B cell (primary cell): ENCODE measurements at regions not wholly inside any gene's neighbourhood (a gene's known extent, or its start where the extent isn't known, plus 50 kb on each side); places are given as distances from the start of the nearest gene placed in this dataset.
A peak's percentile ranks its signal among the peaks of the same experiment; 100 is the strongest.

ENCODE experiments used
- ATAC-seq: fragments of 200-7000 bp; cut with Tn5 transposase; one replicate; pipeline ENCODE4 v1.10.0; 2021; ENCODE audit warnings: low read depth, mild to moderate bottlenecking, moderate number of reproducible peaks, moderate library complexity
- CTCF ChIA-PET: fragments of 350-600 bp; sonication (Branson Sonifier 250); formaldehyde crosslinking; loops from one replicate; lab custom pipeline; 2021; ENCODE audit warnings: antibody characterized with exemption, inconsistent platforms; lab: Charles Lee
- POLR2A ChIA-PET: fragments of 350-600 bp; sonication (Branson Sonifier 250); formaldehyde crosslinking; loops from one replicate; lab custom pipeline; 2021; ENCODE audit warnings: antibody characterized with exemption; lab: Charles Lee
- DNase-seq: peaks from one replicate; pipeline ENCODE4 v3.0.0; 2013
- H2AFZ ChIP-seq: 2 replicates; pipeline ENCODE4 v1.6.1; 2012; ENCODE audit warnings: mild to moderate bottlenecking, low read depth, low read length; ENCODE audit not compliant: insufficient read depth, poor library complexity, severe bottlenecking
- H3K27ac ChIP-seq, 2 donors: 1 replicate in 1 of 2; 2 replicates in 1 of 2; pipeline ENCODE4 v1.5.1; 2012 to 2013; ENCODE audit warnings: low read length in 2 of 2, mild to moderate bottlenecking in 2 of 2, moderate library complexity in 1 of 2
- H3K27me3 ChIP-seq, 4 experiments: fragments of 200-600 bp in 1 of 4; sonication (generic) in 1 of 4; replicated peaks in 1 of 4; 1 replicate in 2 of 4; 2 replicates in 2 of 4; pipeline versions ENCODE4 v1.6.1 to v1.7.0; 2013 to 2016; ENCODE audit warnings: low read length in 3 of 4, mild to moderate bottlenecking in 2 of 4, mixed read lengths in 1 of 4, moderate library complexity in 1 of 4; ENCODE audit not compliant: insufficient read depth in 4 of 4, control insufficient read depth in 3 of 4; ENCODE audit errors: control extremely low read depth in 1 of 4
- H3K36me3 ChIP-seq, 2 experiments: replicated peaks in 1 of 2; 1 replicate in 1 of 2; 2 replicates in 1 of 2; pipeline versions ENCODE4 v1.6.1 to v1.7.1; 2013; ENCODE audit warnings: low read length in 1 of 2; ENCODE audit not compliant: insufficient read depth in 2 of 2, control insufficient read depth in 1 of 2; ENCODE audit errors: control extremely low read depth in 1 of 2, extremely low read depth in 1 of 2
- H3K4me1 ChIP-seq, 2 donors: fragments of 200-600 bp in 1 of 2; sonication (generic) in 1 of 2; 1 replicate in 1 of 2; 2 replicates in 1 of 2; pipeline versions ENCODE4 v1.5.1 to v1.6.1; 2013 to 2017; ENCODE audit warnings: low read length in 2 of 2; ENCODE audit not compliant: control insufficient read depth in 2 of 2, insufficient read depth in 2 of 2
- H3K4me2 ChIP-seq: replicated peaks from 2 replicates; pipeline ENCODE3; 2012; ENCODE audit warnings: mild to moderate bottlenecking, low read depth, low read length; ENCODE audit not compliant: poor library complexity, severe bottlenecking
- H3K4me3 ChIP-seq, 5 experiments: fragments of 200-600 bp in 1 of 5; sonication (generic) in 1 of 5; 1 replicate in 3 of 5; 2 replicates in 2 of 5; pipeline versions ENCODE4 v1.5.1 to v1.7.0; 2011 to 2016; ENCODE audit warnings: low read length in 4 of 5, mild to moderate bottlenecking in 4 of 5, low read depth in 2 of 5, control low read depth in 1 of 5, moderate library complexity in 1 of 5; ENCODE audit not compliant: insufficient read depth in 1 of 5; ENCODE audit errors: control extremely low read depth in 1 of 5, extremely low read depth in 1 of 5
- H3K79me2 ChIP-seq: fragments of 200-600 bp; sonication (generic); one replicate; pipeline ENCODE4 v1.6.0; 2016; ENCODE audit warnings: low read length; ENCODE audit not compliant: control insufficient read depth, insufficient read depth
- H3K9ac ChIP-seq: fragments of 200-600 bp; sonication (generic); 2 replicates; pipeline ENCODE4 v1.6.1; 2017; ENCODE audit warnings: mild to moderate bottlenecking, low read length, moderate library complexity
- H3K9me3 ChIP-seq, 3 donors: one replicate each; pipeline versions ENCODE4 v1.6.1 to v1.7.1; 2013; ENCODE audit warnings: low read length in 2 of 3; ENCODE audit not compliant: control insufficient read depth in 2 of 3, insufficient read depth in 1 of 3; ENCODE audit errors: control extremely low read depth in 1 of 3
- H4K20me1 ChIP-seq: 2 replicates; pipeline ENCODE4 v1.6.0; 2012; ENCODE audit warnings: mild to moderate bottlenecking, low read length; ENCODE audit not compliant: insufficient read depth, control insufficient read depth, poor library complexity, severe bottlenecking
- H3K27ac Mint-ChIP-seq: one replicate; pipeline ENCODE4 v1.8.0; 2021; ENCODE audit warnings: mixed read lengths
- H3K27me3 Mint-ChIP-seq: one replicate; pipeline ENCODE4 v1.8.0; 2021; ENCODE audit warnings: mixed read lengths
- H3K4me1 Mint-ChIP-seq: one replicate; pipeline ENCODE4 v1.8.0; 2021; ENCODE audit warnings: mixed read lengths
- H3K4me3 Mint-ChIP-seq: one replicate; pipeline ENCODE4 v1.8.0; 2021; ENCODE audit warnings: mixed read lengths
- H3K9me3 Mint-ChIP-seq: one replicate; pipeline ENCODE4 v1.8.0; 2022; ENCODE audit warnings: mixed read lengths; ENCODE audit not compliant: insufficient read depth
- EZH2 ChIP-seq: IDR thresholded peaks from 2 replicates; pipeline ENCODE4 v1.6.1; 2012; ENCODE audit warnings: borderline replicate concordance, low read depth, mild to moderate bottlenecking, moderate library complexity, low read length; ENCODE audit not compliant: insufficient read depth, poor library complexity, severe bottlenecking
- WGBS: methylation state at CpG from one replicate; pipeline ENCODE4 v1.1.5; 2013; ENCODE audit warnings: missing lambda C conversion rate; ENCODE audit not compliant: insufficient coverage; 5-methylcytosine and 5-hydroxymethylcytosine counted together
- intact Hi-C: fragments of 100-400 bp; cut with micrococcal nuclease; formaldehyde crosslinking; loops from one replicate; pipeline ENCODE4 v1.10.0; 2022
- TF ChIP-seq, protein P1 (sequence below): fragments of 200-600 bp; IDR thresholded peaks from one replicate; pipeline ENCODE4 v1.8.0; 2022; ENCODE audit warnings: antibody characterized with exemption, mild to moderate bottlenecking

DNA sequence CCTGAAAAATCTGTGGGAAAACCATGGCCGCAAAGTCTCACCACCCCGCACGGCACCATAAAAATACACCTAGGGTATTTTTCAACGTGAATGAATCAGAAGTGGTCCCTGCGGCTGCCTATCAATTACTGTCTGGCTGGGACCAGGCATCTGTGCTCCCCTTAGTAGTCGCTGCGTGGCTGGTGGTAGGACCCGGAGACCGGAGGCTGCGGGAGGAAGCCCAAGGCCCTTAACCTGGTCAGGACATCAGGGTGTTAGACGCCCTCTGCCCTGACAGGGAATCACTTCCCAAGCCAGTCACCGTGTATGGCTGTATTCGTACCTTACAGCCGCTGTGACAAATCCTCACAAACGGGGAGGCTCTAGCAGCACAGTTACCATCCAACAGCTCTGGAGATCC is 141.5 kb upstream of the PPP2R2D start:
- H3K4me1 Mint-ChIP-seq, result peaks cover 20% of the 10 kb centered on the region
- H3K4me1 ChIP-seq, result peaks cover 22 to 37% of the 10 kb centered on the region in 2 donors
- no peak overlapping the region for H3K4me2 ChIP-seq
- POLR2A ChIA-PET, result no interaction called here
- H3K9ac ChIP-seq, result no peak overlapping the region
- TF ChIP-seq, protein P1, sequence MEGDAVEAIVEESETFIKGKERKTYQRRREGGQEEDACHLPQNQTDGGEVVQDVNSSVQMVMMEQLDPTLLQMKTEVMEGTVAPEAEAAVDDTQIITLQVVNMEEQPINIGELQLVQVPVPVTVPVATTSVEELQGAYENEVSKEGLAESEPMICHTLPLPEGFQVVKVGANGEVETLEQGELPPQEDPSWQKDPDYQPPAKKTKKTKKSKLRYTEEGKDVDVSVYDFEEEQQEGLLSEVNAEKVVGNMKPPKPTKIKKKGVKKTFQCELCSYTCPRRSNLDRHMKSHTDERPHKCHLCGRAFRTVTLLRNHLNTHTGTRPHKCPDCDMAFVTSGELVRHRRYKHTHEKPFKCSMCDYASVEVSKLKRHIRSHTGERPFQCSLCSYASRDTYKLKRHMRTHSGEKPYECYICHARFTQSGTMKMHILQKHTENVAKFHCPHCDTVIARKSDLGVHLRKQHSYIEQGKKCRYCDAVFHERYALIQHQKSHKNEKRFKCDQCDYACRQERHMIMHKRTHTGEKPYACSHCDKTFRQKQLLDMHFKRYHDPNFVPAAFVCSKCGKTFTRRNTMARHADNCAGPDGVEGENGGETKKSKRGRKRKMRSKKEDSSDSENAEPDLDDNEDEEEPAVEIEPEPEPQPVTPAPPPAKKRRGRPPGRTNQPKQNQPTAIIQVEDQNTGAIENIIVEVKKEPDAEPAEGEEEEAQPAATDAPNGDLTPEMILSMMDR, result no peak
- TF ChIP-seq EZH2, result no peak
- H3K27ac ChIP-seq, result no peak overlapping the region
- peaks cover 9% of the 10 kb centered on the region for H3K27me3 Mint-ChIP-seq
- H3K36me3 ChIP-seq, result no peaks in the 10 kb centered on the region
- H3K27ac Mint-ChIP-seq, result no peak overlapping the region
- H3K9me3 Mint-ChIP-seq, result no peaks in the 10 kb centered on the region
- CTCF ChIA-PET, result no interaction called here
- H3K9me3 ChIP-seq, result peaks cover 0 to 25% (median 5%) of the 10 kb centered on the region in 3 donors
- intact Hi-C loops, result no loop called here
- no peak overlapping the region for H3K4me3 ChIP-seq
- H3K4me3 Mint-ChIP-seq, result no peak overlapping the region
- H3K27me3 ChIP-seq, result no peaks in the 10 kb centered on the region
- ATAC-seq (no peak), DNase-seq (no peak)
- H3K79me2 ChIP-seq, result no peaks in the 10 kb centered on the region
- no peak overlapping the region for H2AFZ ChIP-seq
- WGBS, result 97% methylated on average over 15 of the region's 15 CpGs
- no peaks in the 10 kb centered on the region for H4K20me1 ChIP-seq

DNA sequence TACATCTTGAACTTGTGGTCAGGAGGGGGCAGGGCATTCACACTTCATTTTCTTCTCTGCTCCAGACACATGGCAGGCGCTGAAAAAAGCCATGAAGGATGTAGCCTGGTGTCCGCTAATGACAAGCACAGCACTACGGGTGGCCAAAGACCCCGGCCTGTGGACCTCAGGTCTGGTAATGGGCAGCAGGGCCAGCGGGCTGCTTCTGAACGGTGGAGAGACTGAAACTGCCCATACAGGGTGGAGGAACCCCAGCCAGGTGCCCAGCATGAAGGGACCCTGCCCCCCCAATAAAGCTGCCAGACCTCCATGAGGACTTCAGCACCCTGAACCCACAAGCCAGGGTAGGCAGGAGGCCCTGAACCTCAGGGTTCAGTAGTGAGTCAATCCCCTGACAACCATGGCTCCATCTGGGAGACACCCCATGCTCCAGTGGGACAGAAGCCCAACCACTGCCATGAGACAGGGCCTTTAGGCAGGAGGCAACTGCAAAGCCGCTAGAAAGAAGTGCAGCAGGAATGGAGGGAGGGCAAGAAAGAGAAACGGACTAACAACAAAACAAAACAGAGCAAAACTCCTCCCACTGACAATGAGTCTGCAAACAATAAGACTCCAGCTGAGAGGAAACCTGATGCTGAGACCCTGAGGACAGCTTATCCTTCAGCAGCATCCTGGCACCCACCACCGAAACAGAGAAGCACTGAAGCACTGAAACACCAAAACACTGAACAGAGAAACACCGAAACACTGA is 140.2 kb upstream of the PPP2R2D start:
- Histone ChIP-seq H3K9ac (no peak overlapping the region), H3K27me3 (no peaks in the 10 kb centered on the region), H3K9me3 (peaks cover 0 to 31% (median 5%) of the 10 kb centered on the region in 3 donors), H3K36me3 (no peaks in the 10 kb centered on the region), H3K4me2 (no peak overlapping the region), H4K20me1 (no peaks in the 10 kb centered on the region), H3K27ac (peak overlapping the region in 1 of 2 donors; percentile 18), H2AFZ (peak overlapping the region; percentile 61), H3K4me1 (peaks cover 22 to 38% of the 10 kb centered on the region in 2 donors), H3K4me3 (no peak overlapping the region), H3K79me2 (no peaks in the 10 kb centered on the region)
- intact Hi-C loops, result no loop called here
- Mint-ChIP-seq H3K4me3 (no peak overlapping the region), H3K27me3 (peaks cover 10% of the 10 kb centered on the region), H3K4me1 (peaks cover 25% of the 10 kb centered on the region), H3K27ac (no peak overlapping the region), H3K9me3 (no peaks in the 10 kb centered on the region)
- DNase-seq (no peak), ATAC-seq (no peak)
- no peak for TF ChIP-seq EZH2
- TF ChIP-seq, protein P1, result no peak
- ChIA-PET CTCF (no interaction called here), POLR2A (no interaction called here)
- 72% methylated on average over 8 of the region's 10 CpGs for WGBS
